ENCODE measurements at regions not wholly inside any gene's neighbourhood (a gene's known extent, or its start where the extent isn't known, plus 50 kb on each side); places are given as distances from the start of the nearest gene placed in this dataset.

DNA sequence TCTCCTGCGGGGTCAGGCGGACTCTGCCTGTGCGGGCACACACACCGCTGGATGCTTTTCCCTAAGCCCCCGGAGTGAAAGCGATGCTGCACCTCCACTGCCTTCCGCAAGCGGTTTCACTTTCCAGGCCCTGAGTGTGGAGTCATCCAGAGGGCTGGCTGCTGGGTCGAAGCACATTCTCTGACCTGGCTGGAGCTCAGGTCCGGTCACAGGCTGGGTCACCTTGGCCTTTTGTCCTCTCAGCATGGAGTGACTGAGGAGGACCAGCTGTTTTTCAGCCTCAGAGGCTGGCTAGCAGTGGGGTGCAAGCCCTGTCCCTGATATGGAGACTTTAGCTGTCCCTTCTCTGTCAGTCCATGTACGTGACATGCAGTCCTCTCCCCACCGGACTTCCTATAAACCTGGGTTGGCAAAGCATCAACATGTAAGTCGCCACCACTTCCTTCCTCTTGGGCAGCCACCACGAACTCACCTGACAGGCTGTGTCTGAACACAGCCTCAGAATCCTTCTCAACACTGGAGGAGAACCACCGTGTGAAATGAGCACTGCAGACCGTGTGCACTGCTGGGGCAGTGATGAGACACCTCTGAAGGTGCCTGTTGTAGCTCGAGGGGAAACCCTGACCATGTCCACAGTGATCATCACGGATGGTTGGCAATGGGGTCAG lies 51.3 kb downstream of the GADD45G start:
- DNase-seq, result no peak

DNA sequence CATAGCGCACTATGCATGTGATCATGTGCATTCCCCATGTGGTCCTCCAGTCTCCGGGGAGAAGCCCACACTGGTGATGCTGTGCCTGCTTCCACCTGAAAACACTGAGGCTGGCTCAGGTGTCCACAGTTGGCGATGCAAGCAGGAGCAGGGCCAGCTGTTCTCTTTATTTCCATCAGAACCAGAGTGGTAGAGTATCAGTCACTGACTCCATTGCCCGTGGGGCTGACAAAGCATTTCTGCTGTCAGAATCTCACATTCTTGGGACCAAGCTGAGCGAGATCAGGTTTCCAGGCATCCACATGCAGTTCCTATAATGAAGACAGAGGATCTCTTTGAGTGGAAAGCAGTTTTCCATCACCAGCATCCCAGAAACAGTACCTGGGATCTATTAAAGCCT lies 52.5 kb downstream of the GADD45G start:
- no peak for DNase-seq

DNA sequence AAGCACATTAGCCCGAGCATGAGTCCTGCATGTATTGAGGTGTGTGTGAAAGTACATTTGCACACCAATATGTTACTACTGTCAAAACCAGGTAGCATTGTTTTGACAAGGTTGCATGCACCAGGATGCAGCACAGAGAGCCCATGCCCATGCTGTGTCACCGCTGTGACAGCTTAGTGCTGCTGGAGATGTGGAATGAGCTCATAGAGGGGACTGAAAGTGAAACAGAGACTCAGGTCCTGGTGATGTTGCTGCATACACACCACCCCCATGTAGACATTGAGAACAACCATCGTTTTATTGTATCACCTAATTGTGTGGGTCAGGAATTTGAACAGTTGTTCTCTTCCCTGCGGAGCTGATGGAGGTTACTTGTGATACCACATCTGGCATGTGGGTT lies 53.0 kb downstream of the GADD45G start:
- no peak for DNase-seq

DNA sequence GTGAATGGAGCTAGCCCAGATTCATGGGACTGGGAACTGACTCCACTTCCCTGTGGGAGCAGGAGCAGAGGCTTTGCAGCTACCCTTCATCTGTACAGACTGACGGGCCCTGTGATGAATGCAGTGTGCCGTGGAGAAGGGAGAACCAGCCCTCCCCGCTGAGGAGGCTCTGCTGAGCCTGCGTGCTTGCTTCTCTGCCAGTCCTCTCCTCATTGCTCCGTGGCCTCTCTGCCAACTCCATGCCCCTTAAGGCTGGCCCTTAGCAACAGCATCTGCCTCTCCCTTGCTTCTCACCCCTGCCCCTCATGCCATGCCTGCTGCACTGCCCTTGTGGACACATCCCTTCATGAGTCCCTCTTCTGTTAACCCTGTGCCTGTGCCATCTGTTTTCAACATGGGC lies 53.6 kb downstream of the GADD45G start:
- no peak for DNase-seq

DNA sequence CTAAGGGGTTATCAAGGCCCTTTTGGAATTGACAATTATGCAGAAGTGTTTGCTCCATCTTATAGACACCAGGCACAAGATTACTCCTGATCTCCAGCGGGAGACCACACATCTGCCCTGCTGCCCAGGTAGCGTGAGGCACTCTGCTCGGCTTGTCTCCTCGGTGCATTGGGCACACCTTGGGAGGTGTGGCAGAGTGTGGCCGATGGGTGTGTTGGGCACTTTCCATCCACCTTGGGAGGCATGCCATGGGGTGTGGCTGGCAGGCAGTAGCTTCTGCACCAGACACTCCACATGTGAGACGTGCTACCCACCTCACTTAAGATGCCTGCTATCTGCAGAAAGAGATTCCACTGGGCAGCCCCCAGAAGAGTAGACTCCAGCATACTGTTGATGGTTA lies 54.1 kb downstream of the GADD45G start:
- no peak for DNase-seq

DNA sequence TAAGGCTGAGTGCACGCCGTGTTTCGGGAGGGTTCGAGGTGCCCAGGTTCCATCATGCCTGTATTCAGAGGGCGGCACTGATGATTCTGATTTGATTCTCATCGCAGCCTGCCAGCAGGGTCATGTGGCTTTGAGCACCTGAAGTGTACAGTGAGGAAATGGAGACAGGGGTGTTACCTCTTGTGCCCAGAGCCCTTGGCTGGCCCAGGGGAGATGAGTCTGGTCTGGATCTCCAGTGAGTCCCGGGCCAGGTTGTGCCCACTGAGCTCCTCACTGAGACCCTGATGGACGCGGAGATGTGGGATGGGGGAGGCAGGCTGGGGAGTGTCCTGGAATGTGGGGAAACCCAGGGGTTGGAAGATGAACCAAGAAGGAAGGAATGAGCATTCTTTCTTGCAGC lies 54.7 kb downstream of the GADD45G start:
- no peak for DNase-seq

DNA sequence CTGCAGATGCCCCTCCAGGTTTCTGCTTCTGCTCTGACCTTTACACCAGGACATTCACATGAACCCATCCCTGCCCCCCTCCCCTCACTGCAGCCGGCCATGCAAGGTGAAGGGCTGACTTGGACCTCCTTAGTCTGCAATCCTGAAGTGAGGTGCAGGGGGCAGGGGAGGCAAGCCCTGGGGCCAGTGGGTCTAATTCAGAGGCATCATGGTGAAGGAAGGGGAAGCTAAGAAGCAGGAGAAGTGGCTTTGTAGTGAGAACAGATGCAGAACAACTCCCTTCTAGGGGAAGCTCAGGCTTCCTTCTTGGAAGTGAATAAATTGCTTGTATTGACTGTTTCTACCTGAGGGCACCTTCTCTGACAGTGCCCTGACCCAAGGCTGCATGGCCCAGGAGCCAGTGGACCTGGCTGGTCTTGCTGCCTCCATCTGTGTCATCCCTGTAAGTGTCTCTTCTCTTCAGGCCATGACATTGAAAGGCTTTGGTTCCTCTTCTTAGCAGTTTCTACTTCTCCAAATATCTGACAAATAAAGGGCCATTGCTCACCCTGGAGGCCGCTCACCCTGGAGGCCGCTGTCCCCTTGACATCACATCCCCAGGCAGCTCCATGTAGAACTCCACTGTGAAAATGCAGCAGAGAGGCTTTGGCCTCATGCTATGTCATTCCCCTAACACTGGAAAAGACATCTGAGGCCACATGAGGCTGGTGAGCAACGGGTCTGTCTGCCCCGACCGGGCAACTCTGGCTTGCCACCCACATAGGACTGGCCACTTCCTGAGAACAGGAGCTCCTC lies 55.3 kb downstream of the GADD45G start:
- no peak for DNase-seq

DNA sequence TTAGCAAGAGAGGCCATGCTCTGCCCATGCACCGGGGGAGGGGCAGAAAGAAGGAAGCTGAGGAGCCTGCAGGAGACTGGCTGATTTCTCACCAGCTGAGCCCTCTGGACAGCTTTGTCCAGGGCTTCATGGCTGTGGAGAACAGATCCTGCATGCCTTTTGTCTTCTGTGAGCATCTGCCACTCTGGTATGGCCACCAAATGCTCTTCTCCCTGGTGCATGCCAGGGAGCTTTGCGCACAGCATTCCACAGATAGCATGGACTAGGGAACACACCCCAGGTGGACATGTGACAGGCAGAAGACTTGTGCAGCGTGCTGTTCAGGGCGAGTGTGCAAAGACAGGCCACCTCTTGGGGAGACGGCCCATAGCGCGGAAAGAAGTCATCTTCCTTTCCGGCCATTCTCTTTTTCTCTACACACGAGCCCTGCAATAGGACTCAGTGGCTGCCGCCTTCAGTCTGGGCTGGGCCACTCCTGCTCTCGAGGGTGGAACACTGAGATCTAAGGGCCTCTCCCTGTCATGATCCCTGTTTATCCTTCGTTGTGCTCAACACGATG lies 56.7 kb downstream of the GADD45G start:
- DNase-seq, result no peak

DNA sequence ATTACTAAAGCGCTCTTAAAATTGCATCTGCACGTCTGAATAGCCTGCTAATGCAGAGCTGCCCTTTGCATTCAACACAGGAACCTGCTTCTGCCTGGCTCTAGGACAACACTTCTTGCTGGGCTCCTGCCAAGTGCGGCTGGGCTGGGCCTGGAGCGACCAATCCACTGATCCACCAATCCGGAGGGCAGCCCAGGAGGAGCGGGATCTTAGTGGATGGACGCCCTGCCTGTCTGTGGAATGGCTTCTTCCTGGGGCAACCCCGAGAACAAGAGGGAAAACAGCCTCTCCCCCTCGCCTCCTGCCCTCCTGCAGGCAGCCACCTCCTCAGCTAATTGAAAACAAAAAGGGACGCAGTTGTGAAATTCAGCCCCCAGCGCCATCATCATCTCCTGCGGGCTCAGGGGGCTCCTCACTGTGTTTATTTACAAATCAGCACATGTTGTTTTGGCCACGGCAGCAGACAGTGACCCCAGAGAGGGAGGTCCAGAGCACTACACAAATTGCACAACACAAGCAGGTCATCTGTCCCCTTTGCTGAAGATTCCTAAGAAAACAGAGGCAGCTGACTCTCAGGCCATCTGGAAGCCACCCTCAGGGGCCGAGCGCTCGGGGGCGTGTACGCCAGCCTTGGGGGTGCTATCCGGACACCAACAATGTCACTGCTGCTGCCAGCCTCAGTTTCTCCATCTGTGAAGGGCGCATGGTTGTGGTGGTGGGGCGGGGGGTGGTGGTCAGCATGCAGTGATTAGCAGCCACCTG lies 57.3 kb downstream of the GADD45G start:
- DNase-seq, result peak; percentile 97

DNA sequence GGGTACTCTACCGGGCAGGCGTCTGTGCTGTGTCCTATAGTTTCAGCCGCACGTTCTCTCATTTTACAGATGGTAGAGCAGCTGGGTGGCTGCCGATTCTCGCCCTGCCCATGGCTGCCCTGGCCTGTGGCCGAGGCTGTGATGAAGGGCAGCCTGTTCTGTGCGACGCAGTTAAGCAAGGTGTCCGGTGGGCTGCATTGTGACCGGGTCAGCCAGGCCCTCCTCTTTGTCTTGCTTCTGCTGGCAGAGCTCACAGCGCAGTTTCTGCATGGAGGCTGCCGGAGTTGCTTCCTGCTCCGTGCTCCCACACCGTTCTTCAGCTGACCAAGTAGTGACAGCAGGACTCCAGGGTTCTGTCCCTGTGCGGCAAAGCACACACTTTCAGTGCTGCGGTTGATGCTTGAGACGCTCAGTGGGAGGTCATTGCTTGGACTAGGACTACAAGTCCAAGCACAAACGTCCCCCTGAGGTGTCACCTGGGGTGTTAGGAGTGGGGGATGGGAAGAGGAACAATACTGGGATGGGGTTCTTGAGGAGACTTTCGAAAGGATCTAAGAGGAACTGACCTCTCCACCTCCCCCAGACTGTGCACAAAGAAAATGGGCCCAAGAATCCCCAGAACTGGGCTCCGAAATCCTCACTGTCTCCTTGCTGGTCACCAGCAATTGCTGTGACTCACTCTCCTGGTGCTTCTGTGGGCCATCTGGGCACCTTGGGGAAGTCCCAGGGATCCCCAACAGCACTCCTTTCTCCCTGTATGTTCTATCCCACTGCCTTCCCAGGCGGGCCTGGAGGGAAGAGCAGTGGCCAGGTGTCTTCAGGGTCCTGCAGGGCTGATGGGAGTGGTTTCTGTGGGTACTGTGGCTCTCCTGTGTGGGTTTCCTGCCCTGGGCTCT lies 58.2 kb downstream of the GADD45G start:
- no peak for DNase-seq

DNA sequence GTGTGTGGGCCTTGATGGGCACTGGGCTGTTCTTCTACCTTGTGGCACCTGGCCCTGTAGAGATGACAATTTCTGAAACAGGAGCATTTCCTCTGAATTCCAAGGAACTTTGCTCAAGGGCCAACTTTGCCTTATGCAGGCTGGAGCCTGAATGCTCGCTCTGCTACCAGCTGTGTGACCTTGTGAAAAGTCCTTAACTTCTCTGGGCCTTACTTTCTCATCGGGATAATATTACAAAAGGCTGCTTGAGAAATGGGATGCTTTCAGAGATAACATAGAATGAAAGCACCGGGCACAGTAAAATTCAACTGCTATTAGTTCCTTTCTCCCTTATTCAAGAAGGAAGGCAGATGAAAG lies 58.8 kb downstream of the GADD45G start:
- no peak for DNase-seq

DNA sequence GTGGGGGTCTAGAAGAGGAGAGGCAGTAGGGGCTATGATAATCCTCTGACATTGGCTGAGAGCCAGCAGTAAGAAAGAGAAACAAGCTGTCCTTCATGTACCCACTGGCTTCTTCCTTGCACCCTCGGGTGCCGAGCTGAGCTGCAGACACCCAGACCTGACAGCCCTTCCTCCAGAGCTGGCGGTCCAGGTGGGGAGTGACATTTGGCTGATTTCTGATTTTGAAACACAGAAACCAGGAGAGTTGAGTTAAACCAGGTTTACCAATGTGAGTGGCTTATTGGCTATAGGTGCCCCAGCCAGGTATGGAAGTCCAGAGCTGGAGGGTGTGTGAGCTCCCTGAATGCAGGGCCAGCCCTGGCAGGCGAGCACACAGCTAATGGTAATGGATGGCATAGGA lies 59.2 kb downstream of the GADD45G start:
- DNase-seq, result no peak

DNA sequence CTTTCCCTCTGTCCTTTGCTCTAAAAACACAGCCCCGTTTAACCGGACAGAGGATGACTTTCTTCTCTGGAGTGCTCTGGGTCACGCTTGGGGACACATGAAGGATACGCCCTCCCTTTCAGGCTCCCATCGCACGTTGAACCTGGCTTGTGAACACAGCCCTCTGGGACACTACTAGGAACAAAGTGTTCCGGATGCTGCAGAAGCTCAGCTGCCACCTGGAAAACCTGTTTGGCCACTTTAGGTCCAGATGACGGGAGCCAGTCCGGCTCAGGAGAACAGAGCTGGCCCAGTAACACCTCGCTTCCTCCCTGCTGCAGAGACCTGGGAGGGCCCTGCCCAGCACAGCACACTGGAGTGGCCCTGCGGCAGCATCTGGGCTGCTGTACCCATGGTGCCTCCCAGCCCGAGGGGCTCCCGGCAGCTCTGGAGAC lies 60.1 kb downstream of the GADD45G start:
- DNase-seq, result peak; percentile 92

DNA sequence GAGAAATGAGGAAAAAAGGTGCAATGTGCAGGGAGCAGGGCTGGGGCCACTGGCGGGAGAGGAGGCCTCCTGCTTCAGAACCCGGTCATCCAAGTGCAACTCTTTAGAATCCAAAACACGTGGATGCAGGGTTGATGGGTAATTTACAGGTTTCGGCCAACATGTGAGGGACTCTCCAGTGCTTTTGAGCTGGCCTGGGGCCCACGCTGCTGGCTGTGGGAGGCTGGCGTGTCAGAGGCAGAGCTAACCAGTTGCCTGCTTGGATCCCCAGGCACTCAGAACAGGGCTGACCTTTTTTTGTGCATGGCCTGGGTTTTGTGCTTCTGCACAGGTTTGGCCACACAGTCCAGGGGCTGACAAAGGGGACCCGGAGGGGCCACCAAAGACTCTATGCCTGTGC lies 61.6 kb downstream of the GADD45G start:
- DNase-seq, result no peak

DNA sequence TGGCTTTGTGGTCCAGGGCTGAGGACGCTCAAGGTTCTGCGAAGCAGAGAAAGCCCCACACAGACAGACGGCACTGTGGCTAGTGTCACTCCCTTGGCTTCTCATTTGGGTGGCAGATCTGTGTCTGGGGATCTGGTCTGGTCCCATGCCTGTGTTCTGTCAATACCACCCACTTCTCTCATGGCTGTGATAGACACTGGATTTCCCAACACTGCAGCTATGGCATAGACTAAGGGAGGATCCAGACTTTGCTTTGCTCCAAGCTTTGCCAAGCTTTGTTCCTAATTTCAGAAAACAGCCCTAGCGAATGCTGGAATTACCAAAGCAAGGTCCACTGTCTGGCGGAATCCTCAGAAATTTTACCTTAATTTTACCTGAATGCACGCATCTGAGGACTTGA lies 62.1 kb downstream of the GADD45G start:
- DNase-seq, result no peak

DNA sequence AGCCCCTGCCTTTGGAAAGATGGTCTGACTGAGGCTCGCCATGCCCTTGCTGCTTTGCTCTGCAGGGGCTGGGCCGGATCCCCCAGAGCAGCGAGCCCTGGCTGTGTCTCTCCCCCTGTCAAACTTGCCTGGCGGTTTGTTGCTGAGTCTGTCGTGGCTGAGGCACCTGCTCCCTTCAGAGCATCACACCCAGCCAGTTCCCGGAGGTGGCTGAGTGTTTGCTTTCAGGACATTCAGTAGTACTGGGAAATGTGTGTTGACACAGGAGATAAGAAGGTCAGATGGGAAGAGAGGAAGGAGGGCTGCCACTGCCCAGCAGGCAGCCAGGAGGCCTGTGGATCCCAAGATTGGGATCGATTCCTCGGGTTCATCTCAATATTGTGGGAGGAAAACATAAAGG lies 62.9 kb downstream of the GADD45G start:
- DNase-seq, result peak; percentile 65

DNA sequence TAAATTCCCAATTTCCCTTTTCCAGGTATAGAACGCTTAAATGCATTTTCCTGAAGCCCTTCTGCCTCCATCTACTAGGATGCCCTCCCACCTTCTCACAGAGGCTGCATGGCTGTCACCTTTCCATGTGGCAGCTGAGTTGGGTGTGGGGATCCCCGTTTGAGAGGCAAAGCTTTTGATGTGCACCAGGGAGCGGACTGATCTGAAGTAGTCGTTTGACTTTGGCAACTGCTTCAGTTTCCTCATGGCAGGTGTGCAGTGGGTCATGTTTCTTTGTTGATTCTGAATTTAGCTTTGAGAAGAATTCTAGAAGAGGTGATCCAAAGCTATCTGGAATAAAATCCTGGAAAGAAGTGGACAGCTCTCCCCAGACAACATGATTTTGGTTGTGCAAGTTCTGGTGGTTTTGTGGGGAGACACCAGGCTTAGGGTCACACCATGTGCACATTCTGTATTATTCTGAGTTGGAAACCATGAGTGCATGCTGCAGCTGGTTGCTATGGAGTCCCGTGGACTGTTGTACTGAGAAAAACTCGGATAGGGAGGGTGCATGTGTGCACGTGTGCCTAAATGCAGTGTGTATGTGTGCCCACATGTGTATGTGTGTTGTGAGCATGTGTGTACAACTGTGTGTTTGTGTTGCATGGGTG lies 63.5 kb downstream of the GADD45G start:
- peak; percentile 67 for DNase-seq

DNA sequence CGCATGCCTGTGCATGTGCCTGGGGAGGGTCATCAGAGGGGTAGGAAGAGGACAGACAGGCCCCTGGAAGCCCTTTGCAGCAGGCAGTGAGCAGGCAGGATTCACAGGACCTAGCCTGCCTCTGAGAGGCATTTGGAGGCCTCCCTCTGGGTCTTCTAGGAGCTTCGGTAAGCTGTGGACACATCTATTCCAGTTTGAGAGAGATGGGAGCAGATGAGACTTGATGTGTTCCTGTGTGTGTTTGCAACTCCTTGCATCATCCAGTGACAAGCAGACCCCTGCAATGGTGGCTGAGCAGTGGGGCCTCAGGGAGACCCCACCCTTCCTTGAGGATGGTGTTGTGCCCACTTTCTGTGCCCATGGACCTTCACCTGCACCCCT lies 64.0 kb downstream of the GADD45G start:
- no peak for DNase-seq

DNA sequence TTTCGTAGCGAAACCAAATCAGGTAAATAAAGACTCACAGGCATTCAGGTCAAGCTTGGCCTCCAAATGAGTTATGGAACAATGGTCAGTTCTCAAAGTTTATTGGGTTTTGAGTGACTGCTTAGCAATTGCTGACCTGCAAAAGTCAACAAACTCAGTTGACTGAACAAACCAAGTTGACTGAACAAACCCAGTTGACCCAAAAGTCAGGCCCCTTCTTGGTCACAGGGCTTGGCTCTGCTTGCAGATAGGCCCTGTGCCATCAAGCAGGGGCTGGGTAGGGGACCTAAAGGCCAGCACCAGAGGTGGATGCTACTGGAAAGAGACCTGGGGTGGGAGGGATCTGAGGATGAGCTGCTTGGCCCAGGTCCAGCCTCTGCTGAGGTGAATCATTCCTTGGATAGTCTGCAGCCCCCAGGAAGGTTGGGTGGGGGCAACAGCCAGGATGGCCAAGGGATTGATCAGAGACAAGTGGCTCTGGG lies 64.6 kb downstream of the GADD45G start:
- no peak for DNase-seq

DNA sequence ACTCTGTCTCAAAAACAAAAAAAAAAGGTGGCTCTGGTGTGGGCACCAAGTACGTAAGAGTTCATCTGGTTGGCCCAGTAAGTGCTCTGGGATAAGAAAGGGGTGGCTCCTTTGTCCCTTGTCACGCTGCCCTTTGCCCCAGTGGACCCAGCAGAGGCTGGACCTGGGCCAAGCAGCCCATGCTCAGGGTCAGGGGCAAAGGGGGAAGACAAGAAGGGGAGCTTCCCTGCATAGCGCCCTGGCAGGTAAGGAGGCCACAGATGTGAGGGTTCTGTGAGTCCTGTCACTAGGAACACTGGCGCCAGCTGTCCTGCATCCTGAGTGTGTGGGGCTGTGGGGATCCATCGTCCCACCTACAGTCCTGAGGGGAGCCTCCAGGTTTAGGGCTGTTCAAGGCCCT lies 65.3 kb downstream of the GADD45G start:
- DNase-seq, result no peak

DNA sequence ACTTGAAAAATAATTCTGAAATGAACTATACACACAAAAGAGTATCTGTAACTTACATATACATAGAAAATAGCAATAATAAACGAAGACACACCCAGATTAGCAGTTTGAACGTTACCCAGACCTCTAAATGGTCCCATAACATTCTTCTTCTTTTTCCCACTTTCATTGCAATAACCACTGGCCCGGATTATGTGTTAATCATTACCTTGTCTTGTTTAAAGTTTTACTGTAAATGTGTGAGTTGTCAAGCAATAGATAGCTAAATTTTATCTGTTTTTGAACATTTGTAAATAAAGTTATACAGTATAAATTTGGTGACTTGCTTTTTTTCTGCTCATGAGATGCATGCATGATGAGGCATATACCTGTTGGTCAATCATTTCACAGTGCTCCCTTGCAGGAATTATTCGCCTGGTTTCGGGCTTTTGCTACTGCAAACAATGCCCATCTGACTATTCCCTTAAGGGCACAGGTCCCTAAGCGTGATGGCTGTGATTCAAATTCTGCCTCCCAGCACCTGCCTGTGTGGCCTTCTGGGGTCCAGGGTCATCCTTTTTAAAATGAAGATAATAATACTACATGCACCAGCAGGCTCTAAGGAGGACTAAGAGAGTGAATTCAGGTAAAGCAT lies 66.1 kb downstream of the GADD45G start:
- DNase-seq, result no peak

DNA sequence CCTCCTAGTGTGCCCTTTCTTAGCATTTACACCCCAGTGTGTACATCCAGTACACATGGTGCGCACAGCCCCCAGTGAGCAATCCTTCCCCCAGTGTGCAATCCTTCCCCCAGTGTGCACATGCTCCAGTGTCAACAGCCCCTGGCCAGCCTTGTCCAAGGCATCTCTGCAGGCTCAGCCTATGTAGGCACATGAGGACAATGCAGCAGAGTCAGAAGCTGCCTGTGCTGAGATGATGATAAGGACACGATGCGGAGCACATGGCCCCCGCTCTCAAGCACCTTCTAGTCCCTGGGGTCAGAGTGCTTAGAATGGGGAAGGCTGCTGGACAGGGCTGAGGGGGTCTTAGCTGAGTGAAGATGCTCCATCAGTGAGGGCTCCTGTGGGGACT lies 69.8 kb downstream of the GADD45G start:
- DNase-seq, result no peak
